ENCODE measurements at regions not wholly inside any gene's neighbourhood (a gene's known extent, or its start where the extent isn't known, plus 50 kb on each side); places are given as distances from the start of the nearest gene placed in this dataset.

DNA sequence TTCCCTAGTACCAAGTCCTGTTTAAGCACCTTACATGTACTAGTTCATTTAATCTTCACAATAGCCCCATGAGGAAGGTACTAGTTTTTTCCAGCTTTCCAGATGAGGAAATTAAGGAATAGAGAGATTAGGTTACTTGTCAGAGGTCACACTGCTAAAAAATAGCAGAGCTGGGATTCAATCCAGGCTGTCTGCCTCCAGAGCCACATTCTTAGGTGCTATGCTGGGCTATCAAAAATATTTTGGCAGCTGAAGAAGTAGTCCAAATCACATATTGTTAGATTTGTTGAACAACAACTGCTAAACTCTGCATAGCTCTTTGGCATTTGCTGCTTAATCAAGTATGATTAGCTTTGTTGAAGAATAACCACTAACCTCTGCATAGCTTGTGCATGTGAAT lies 591.5 kb upstream of the KLF4 start:
- DNase-seq = no peak

DNA sequence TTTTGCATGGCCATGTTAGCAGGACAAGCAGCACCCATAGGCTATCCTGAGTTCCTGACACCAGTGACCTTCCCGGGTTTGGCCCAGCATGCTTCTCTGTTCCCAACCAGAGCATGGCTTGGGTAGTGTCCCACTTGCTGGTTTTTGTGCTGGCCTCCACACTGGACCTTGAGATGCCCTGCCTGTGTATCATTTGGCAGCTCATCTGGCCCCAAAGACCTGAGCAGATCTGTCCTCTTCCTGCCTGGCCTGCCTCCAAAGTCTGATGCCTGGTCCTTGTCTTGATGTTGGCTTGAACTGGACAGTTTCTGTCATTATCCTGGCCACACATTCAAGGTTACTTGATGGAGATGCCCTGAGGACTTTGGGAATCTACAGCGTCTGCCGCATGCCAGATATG lies 590.7 kb upstream of the KLF4 start:
- DNase-seq = no peak

GRCh38 chr9:108078811-108079210 lies 589.2 kb upstream of the KLF4 start:
- DNase-seq = no peak

GRCh38 chr9:108078375-108078774 lies 588.8 kb upstream of the KLF4 start:
- no peak for DNase-seq

DNA sequence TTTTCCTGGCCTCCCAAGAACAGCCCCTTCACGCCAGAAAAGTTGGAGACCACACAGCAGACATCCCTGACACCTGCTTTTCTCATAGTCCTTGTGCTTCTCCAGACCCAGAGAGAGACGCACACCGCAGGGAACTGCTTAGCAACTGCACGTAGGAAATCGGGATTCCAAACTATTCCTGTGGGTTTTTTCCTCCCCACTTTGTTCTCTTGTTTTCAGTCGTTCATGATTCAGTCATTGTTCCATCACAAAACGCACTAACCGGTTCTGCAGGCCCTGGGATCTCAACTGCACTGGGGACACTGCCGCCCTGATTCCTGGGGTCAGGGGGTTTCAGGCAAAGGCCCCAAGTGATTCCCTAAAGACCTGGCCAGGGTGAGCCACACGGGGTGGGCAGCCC lies 588.0 kb upstream of the KLF4 start:
- no peak for DNase-seq

- no peak for DNase-seq
These were observed 585.3 kb upstream of the KLF4 start for GRCh38 chr9:108074900-108075299.

DNA sequence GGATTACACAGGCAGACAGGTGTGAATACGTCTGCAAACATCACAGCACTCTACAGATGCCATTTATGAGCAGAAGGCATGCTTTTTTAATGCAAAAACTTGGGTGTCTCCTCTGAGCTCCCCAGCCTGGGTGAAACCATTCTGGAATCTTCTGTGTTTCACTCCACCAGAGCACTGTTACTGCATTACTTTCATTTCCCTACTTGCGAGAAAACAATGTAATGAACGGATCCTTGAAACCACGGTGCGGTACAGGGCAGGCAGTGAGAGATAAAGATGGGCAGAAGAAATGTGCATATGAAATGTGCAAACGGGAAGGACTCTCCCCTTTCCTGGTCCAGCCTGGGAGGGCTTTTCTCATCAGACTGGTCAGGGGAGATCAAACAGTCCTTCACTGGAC lies 584.3 kb upstream of the KLF4 start:
- no peak for DNase-seq

DNA sequence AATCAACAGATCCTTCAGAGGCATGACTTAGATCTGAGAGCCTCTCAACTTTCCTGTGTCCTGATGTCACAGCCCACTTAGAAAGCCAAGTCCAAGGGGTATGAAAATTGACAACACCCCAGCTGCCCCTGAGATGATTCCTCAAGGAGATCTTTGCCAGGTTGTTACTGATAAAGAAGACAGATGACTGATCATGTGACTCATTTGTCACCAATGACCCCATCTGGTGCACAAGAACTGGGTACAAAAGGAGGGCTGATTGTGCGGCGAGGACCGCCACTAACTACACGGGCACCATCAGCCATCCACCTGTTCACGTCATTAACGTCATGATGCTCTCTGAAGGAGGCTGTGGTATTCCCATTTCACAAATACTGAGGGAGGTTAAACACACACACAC lies 583.2 kb upstream of the KLF4 start:
- DNase-seq = no peak

DNA sequence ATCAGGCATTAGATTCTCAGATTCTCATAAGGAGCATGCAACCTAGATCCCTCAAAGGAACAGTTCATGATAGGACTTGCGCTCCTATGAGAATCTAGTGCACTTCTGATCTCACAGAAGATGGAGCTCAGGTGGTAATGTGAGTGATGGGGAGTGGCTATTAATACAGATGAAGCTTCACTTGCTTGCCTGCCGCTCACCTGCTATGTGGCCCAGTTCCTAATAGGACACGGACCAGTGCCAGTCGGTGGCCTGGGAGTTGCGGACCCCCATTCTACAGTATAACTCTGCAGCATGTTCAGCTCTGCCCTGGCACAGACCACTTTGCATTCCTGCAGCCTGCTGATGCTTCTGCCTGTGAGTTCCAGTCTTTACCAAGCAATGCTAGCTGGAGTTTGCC lies 581.3 kb upstream of the KLF4 start:
- no peak for DNase-seq

- no peak for DNase-seq
These were observed 580.4 kb upstream of the KLF4 start for GRCh38 chr9:108069991-108070390.

DNA sequence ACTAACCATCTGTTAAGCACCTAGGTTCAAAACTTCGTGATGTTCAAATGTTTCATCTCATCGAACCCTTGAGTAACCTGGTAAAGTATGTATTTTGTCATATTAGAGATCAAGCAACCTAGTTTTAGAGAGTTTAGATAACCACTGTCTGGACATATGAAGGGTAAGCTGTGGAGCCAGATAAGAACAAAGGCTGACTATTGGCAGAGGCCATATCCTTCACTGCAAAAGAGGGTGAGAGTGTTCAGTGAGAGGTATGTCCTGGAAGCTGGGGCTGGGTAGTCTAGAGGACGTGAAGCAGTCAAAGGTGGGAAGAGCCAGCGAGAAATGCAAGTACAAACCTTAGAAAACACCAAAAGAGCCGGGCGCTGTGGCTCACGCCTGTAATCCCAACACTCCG lies 573.1 kb upstream of the KLF4 start:
- DNase-seq = no peak

DNA sequence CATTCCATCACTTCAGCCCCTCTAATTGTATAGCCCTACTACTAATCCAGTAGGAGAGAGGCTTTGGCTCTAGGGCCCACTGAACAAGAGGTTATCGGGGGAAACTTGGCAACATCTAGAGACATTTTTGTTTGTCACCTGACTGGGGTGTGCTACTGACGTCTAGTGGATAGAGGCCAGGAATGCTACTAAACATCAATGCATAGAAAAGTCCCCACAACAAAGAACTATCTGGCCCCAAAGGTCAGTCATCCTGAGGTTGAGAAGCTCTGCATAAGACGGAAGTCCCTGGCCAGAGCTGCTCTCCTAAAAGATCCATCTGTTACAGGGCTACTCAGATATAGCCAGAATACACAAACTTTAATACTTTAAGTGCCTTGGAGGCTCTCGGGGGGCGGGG lies 570.6 kb upstream of the KLF4 start:
- no peak for DNase-seq

DNA sequence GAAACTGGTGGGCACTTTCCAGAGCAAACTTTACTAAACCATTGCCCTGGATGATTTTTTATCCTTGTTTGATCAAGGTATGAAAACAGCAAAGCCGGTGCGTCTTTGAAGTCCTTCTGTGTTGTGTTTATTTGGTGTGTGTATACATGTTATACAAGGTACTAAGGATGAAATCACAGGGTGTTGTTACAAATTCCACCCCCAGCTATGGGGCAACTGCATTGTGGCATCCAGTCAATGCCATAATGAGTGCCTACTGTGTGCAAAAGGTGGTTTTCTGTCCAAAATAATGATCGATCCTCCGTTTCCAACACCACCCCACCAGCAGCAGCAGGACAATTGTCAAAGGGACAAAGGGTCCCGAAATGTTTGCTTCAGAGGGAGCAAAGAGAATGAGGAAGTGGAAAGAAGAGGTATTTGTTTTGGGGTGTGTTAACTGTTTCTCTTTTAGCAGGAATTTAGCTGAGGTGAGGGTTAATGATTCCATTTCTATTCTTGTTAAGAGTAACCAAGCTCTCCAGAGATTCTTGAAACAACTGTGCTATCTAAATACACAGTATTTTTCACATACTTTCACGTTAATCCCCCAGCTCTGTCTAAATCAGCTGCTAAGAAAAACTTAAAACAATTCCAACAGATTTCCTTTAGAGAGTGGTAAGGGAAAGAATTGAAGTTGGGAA lies 568.7 kb upstream of the KLF4 start:
- DNase-seq = no peak

- DNase-seq = no peak
These were observed 568.0 kb upstream of the KLF4 start for GRCh38 chr9:108057421-108058134.

DNA sequence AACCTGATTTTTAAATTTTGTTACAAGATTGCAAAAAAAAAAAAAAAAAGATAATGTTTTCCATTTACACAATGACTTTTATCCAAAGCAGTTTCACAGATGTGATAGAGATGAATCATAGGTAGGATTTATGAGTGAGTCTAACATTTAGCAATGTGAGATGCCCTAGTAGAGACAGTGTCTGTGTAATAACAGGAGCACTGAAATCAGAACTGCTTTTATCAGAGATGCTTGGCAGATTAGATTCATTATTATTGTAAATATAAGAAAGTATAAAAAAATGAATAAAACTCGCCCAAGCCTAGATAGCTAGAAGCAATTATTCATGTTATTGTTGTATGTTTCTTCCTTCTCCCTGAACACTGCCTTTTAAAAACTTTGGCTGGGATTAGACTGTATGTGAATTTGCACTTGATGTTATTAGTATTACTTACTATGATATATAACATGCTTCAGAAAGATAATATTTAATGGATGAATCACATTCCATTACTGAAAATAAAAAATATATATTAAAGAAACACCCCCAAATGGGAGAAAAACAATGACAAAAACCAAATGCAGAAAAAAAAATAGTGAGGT lies 567.3 kb upstream of the KLF4 start:
- DNase-seq = no peak

DNA sequence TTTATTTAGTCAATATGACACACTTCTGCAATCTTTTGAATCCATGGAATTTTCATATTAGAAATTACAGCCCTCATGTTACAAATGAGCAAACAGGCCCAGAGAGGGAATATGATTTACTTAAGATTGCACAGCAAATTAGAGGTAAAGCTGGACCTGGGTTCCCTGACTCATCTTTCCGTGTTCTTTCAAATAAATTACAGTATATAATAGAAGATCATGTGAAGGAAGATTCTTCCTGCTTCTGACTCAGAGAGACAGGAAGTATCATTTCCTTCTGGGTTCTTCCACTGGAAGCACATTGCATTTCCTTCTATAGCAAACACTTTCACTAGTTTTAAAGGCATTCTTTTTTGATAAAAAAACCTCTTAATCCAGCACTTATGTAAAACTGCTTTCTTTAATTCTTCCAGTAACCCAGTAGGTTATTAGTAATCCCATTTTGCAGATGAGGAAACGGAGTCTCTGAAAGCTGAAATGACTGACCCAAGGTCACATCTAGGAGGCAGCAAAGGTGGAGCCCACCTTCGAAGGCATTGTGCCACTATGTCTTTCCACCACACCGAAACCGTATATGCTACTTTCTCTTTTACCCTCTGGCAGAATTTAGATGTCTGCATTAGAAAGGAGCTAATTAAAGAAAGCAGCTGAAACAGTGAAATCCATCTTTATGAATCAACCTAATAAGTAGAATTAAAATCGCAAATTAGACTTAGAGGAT lies 566.7 kb upstream of the KLF4 start:
- DNase-seq = no peak

DNA sequence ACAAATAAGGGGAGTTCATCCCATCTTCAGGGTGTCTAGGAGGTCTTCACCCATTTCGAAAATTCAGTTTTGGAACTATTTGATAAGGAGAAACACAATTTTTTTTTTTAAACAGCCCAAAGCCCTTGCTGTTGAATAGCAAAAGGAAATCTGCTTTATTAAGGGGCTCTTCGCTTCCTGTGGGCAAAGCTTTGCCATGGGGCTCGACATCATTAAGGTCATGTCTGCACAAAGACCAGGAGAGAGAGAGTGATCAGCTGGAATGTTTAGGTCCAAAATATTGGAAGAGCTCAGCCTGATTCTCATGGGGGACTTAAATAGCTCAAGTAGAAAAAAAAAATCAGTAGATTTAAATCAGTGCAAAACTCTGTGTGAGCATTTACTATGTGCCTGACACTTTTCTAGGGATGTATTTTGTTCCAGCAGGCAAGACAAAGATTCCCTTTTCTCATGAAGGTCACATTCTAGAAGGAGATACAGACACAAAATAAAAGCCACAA lies 564.6 kb upstream of the KLF4 start:
- no peak for DNase-seq

DNA sequence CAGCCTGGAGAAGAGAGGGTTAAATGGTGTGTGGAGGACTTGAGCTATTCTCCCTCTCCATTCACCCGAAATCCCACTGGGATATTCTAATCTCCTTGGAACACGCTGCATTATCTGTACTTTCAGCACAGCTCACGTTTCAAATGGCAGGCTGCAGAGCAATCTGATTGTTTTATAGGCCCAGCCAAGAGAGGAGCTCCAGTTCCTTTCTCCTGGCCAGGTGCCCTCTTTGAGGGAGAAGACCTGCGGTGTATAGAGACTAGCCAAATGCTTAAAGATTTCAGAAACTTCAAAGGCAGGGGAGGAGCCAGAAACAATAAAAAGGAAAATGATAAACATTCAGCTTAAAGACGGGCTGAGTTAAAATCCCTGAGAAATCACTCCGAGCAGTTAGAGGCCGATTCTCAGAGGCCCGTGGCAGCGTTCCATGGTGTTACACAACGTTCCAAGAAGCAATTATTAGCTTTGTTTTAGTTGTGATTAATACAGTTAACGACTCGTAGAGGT lies 564.0 kb upstream of the KLF4 start:
- no peak for DNase-seq

DNA sequence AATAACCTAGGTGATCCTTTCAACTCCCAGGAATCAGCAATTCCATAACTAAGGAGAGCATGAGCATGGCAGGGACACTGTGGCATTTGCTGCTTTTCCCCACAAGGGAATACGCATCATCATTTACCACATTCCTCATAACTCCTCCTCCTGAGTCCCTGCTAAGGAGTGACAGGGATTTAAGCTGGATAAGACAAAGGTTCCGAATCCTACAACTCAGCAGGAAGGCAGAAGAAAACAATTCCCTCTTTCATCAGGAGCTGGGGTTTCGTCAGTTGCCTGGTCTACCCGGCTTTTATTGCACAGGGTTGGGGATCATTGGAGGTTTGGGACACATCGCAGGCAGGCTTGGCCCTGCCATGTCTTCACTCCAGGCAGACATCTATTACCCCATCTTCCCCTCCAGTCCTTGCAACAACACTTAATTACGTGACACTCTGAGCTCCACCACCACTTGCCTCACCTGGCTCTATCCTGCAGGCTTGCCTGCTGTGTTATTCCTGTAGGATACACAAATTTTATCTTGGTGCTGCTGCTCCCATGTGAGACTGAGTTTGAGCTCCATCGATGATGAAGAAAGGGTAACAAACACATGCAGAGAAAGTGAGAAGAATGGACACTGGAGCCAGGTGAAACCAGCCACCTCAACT lies 563.0 kb upstream of the KLF4 start:
- no peak for DNase-seq

GRCh38 chr9:108050894-108051293 lies 561.3 kb upstream of the KLF4 start:
- DNase-seq = no peak

DNA sequence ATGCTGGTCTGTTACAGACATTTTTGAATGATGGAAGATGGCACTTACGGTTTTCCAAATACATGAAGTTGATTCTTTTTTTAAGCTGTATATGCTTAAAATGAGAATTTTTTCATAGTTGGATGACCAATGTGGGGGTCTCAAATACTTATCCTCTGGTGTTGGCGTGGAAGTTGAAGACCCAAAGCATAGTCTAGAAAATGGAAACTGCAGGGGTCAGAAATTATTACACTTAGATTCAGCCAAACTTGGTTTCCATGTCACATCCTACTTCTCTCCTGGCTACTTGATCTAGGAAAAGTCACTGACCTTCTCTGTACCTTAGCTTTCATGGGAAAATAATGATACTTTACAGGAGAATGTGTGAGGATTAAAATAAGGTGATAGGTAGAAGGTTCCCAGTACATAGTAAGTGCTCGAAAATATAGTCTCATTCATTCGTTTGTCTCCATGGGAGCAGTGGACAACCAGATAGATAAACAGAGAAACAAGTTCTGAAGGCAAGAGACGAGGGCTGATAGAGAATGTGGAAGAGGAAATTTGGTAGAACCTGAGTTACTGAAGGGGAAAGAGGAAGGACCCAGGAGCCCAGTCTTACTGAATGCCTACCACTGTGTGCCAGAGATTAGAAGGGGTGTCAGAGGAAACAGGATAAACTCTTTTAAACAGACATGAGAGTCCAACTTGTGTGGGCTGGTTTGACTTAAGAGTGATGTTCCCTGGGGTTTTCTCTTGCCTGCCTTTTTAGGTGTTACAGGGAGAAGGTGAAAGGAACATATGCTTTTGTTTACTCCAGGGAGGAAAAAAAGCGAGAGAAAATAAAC lies 560.3 kb upstream of the KLF4 start:
- DNase-seq = no peak

- DNase-seq = no peak
These were observed 559.5 kb upstream of the KLF4 start for GRCh38 chr9:108049026-108049607.

All from CD4-positive, alpha-beta T cell treated with Interleukin-1 beta for 1 hour (primary cell).